Activated B cell treated with CpG ODN at 0.5 μM for 24 hours (primary cell): ENCODE measurements at regions not wholly inside any gene's neighbourhood (a gene's known extent, or its start where the extent isn't known, plus 50 kb on each side); places are given as distances from the start of the nearest gene placed in this dataset.

ENCODE experiments used
- ATAC-seq: fragments of 200-7000 bp; cut with Tn5 transposase; one replicate; pipeline ENCODE4 v1.10.0; 2021; ENCODE audit warnings: low read depth, mild to moderate bottlenecking, moderate library complexity
- CTCF ChIA-PET: fragments of 350-600 bp; sonication (Branson Sonifier 250); formaldehyde crosslinking; loops from one replicate; lab custom pipeline; 2021; ENCODE audit warnings: antibody characterized with exemption; lab: Charles Lee
- POLR2A ChIA-PET: fragments of 350-600 bp; sonication (Branson Sonifier 250); formaldehyde crosslinking; loops from one replicate; lab custom pipeline; 2021; ENCODE audit warnings: antibody characterized with exemption; lab: Charles Lee
- DNase-seq: peaks from one replicate; pipeline ENCODE4 v3.0.0; 2022
- H3K27ac Mint-ChIP-seq: one replicate; pipeline ENCODE4 v1.8.0; 2020; ENCODE audit warnings: mixed read lengths
- H3K27me3 Mint-ChIP-seq: one replicate; pipeline ENCODE4 v1.8.0; 2021; ENCODE audit warnings: mixed read lengths
- H3K36me3 Mint-ChIP-seq: one replicate; pipeline ENCODE4 v1.8.0; 2021; ENCODE audit warnings: low read depth, mixed read lengths
- H3K4me1 Mint-ChIP-seq: one replicate; pipeline ENCODE4 v1.8.0; 2021; ENCODE audit warnings: mixed read lengths
- H3K4me3 Mint-ChIP-seq: one replicate; pipeline ENCODE4 v1.8.0; 2020; ENCODE audit warnings: mild to moderate bottlenecking, mixed read lengths
- H3K9me3 Mint-ChIP-seq: one replicate; pipeline ENCODE4 v1.8.0; 2020; ENCODE audit warnings: mixed read lengths
- intact Hi-C: fragments of 100-400 bp; cut with micrococcal nuclease; formaldehyde crosslinking; loops from one replicate; pipeline ENCODE4 v1.15.1; 2024
- TF ChIP-seq, protein P1 (sequence below): fragments of 200-600 bp; IDR thresholded peaks from one replicate; pipeline ENCODE4 v1.8.0; 2022; ENCODE audit warnings: antibody characterized with exemption, mild to moderate bottlenecking

GRCh38 chr2:107730898-107731297, 95.8 kb upstream of the RGPD4 start:
- Mint-ChIP-seq H3K27me3 (no peaks in the 10 kb centered on the region), H3K4me3 (no peak overlapping the region), H3K9me3 (no peaks in the 10 kb centered on the region), H3K36me3 (no peaks in the 10 kb centered on the region), H3K27ac (no peak overlapping the region), H3K4me1 (no peaks in the 10 kb centered on the region)
- no peak for DNase-seq
- ChIA-PET CTCF (no interaction called here), POLR2A (no interaction called here)
- TF ChIP-seq, protein P1, sequence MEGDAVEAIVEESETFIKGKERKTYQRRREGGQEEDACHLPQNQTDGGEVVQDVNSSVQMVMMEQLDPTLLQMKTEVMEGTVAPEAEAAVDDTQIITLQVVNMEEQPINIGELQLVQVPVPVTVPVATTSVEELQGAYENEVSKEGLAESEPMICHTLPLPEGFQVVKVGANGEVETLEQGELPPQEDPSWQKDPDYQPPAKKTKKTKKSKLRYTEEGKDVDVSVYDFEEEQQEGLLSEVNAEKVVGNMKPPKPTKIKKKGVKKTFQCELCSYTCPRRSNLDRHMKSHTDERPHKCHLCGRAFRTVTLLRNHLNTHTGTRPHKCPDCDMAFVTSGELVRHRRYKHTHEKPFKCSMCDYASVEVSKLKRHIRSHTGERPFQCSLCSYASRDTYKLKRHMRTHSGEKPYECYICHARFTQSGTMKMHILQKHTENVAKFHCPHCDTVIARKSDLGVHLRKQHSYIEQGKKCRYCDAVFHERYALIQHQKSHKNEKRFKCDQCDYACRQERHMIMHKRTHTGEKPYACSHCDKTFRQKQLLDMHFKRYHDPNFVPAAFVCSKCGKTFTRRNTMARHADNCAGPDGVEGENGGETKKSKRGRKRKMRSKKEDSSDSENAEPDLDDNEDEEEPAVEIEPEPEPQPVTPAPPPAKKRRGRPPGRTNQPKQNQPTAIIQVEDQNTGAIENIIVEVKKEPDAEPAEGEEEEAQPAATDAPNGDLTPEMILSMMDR: no peak
- no peak for ATAC-seq
- intact Hi-C loops: no loop called here

GRCh38 chr2:107731435-107731834, 95.3 kb upstream of the RGPD4 start:
- ChIA-PET POLR2A (no interaction called here), CTCF (no interaction called here)
- DNase-seq: no peak
- TF ChIP-seq, protein P1: no peak
- H3K27me3 Mint-ChIP-seq: no peaks in the 10 kb centered on the region
- no peak for ATAC-seq
- H3K27ac Mint-ChIP-seq: no peak overlapping the region
- H3K9me3 Mint-ChIP-seq: no peaks in the 10 kb centered on the region
- intact Hi-C loops: no loop called here
- no peak overlapping the region for H3K4me3 Mint-ChIP-seq
- H3K4me1 Mint-ChIP-seq: no peaks in the 10 kb centered on the region
- H3K36me3 Mint-ChIP-seq: no peaks in the 10 kb centered on the region

DNA sequence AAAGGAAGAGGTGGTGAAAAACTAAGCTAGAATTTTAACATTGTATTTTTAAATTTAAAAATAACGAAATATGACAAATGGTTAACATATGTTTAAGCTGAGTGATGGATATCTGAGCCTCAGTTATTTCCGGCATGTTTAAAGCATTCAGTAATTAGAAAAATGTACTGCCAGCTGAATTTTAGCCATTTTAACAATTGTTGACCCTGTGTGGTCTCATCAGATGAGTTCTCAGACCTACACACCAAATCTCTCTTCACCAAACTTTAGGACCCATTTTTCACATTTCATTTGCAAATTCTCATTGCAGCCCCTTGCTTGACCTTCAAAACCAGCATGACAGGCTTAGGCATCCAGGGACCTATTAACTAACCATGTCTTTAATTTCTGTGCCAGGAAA, 91.5 kb upstream of the RGPD4 start:
- intact Hi-C loops: no loop called here
- TF ChIP-seq, protein P1: no peak
- Mint-ChIP-seq H3K36me3 (no peaks in the 10 kb centered on the region), H3K27ac (no peak overlapping the region), H3K4me1 (no peaks in the 10 kb centered on the region), H3K9me3 (no peaks in the 10 kb centered on the region), H3K27me3 (no peaks in the 10 kb centered on the region), H3K4me3 (no peak overlapping the region)
- no peak for DNase-seq
- no peak for ATAC-seq
- POLR2A ChIA-PET: no interaction called here
- CTCF ChIA-PET: no interaction called here

DNA sequence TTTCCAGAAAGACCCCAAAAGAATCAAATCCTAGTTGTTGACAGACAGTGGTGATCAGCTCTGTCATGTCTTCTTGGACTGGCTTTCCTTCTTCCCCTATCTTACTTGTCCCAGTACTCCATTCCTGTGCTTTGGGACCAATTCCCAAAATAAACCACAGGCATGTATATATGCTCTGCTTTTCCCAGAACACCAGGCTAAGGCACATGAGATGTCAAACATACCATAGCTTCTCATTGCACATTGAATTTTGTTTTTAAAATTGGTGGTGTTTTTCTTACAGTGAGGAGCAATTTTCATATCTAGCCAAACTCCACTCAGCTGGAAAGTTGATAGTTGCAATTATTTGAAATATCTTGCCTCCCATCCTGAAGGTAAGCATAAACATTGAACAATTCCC, 88.9 kb upstream of the RGPD4 start:
- H3K4me3 Mint-ChIP-seq: no peak overlapping the region
- H3K36me3 Mint-ChIP-seq: no peaks in the 10 kb centered on the region
- TF ChIP-seq, protein P1: no peak
- no peaks in the 10 kb centered on the region for H3K4me1 Mint-ChIP-seq
- no peak overlapping the region for H3K27ac Mint-ChIP-seq
- no peaks in the 10 kb centered on the region for H3K27me3 Mint-ChIP-seq
- CTCF ChIA-PET: no interaction called here
- intact Hi-C loops: no loop called here
- ATAC-seq (no peak), DNase-seq (no peak)
- H3K9me3 Mint-ChIP-seq: no peaks in the 10 kb centered on the region
- POLR2A ChIA-PET: no interaction called here

- ChIA-PET POLR2A (no interaction called here), CTCF (no interaction called here)
- TF ChIP-seq, protein P1: no peak
- intact Hi-C loops: no loop called here
- Mint-ChIP-seq H3K9me3 (no peaks in the 10 kb centered on the region), H3K4me3 (no peak overlapping the region), H3K4me1 (no peaks in the 10 kb centered on the region), H3K36me3 (no peaks in the 10 kb centered on the region), H3K27me3 (no peaks in the 10 kb centered on the region), H3K27ac (no peak overlapping the region)
- no peak for ATAC-seq
- DNase-seq: no peak
Measured at GRCh38 chr2:107738266-107738665, 88.4 kb upstream of the RGPD4 start.
